ENCODE measurements at regions not wholly inside any gene's neighbourhood (a gene's known extent, or its start where the extent isn't known, plus 50 kb on each side); places are given as distances from the start of the nearest gene placed in this dataset.

DNA sequence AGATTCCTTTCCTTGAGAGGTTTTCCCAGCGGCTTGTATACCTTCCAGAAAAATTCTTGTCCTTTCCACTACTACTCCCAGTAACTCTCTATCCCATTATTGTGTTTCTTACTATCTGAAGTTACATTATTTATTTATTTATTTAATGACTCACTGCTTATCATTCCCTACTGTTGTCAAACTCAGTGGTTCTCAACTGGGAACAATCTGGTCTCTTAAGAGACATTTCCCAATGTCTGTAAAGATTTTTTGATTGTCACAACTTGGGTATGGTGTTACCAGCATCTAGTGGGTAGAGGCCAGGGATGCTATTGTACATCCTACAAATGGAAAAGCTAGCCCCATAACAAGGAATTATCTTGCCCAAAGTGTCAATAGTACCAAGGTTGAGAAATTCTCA is 771.5 kb upstream of the ADGRL2 start:
- no peak overlapping the region for H3K14ac ChIP-seq (ENCODE audit: insufficient read length)
- H3K18ac ChIP-seq (ENCODE audit: extremely low read depth, low read length) = no peak overlapping the region
- H2BK5ac ChIP-seq (ENCODE audit: low read depth, low read length) = no peak overlapping the region
- 93% methylated on average over 1 of the region's 1 CpG; no CpG with 5 or more reads in 1 of the 2 experiments for WGBS, 2 experiments (ENCODE audit: extremely low coverage in 1 of 2, insufficient coverage in 1 of 2, insufficient read length in 1 of 2, insufficient replicate concordance in 2 of 2, low coverage in 1 of 2, low lambda C conversion rate in 2 of 2, missing lambda C conversion rate in 1 of 2)
- H3K4me3 ChIP-seq (ENCODE audit: extremely low read depth in 1 of 4, insufficient read depth in 2 of 4, low read depth in 3 of 4, low read length in 4 of 4) = no peak overlapping the region
- no peak overlapping the region for H2BK15ac ChIP-seq (ENCODE audit: low read length)
- H3K23me2 ChIP-seq (ENCODE audit: low read depth, low read length) = no peaks in the 10 kb centered on the region
- no peak overlapping the region for H4K8ac ChIP-seq (ENCODE audit: extremely low read depth, insufficient read depth, low read length)
- no peak overlapping the region for H2AK5ac ChIP-seq (ENCODE audit: low read depth, low read length)
- FAIRE-seq (no peak), DNase-seq (ENCODE audit: low read depth in 1 of 2, low spot score in 2 of 2) (no peak)
- no peak overlapping the region for H2AFZ ChIP-seq (ENCODE audit: low read length)
- H3K27ac ChIP-seq (ENCODE audit: low read depth, low read length) = no peak overlapping the region
- H4K5ac ChIP-seq (ENCODE audit: insufficient read length, low read depth, low read length) = no peak overlapping the region
- no peaks in the 10 kb centered on the region for H3K27me3 ChIP-seq (replicated peaks in 1 of 4; ENCODE audit: control insufficient read depth in 3 of 4, extremely low read depth in 1 of 4, insufficient read depth in 3 of 4, low read length in 3 of 4)
- H2BK20ac ChIP-seq (ENCODE audit: low read length) = no peak overlapping the region
- H3K56ac ChIP-seq (replicated peaks; ENCODE audit: insufficient read length, low read depth, low read length) = no peak overlapping the region
- H3K4ac ChIP-seq (replicated peaks; ENCODE audit: insufficient read length, low read depth, low read length) = no peak overlapping the region
- H3K36me3 ChIP-seq (ENCODE audit: control insufficient read depth in 2 of 4, insufficient read depth in 4 of 4, low read length in 3 of 4) = no peaks in the 10 kb centered on the region
- H2BK12ac ChIP-seq (ENCODE audit: low read depth, low read length) = no peak overlapping the region
- no peaks in the 10 kb centered on the region for H3K4me1 ChIP-seq (replicated peaks in 1 of 4; ENCODE audit: control insufficient read depth in 3 of 4, insufficient read depth in 4 of 4, low read length in 3 of 4)
- no peak overlapping the region for H3K4me2 ChIP-seq (ENCODE audit: insufficient read depth in 1 of 2, low read depth in 2 of 2, low read length in 2 of 2)
- POLR2A ChIA-PET (ENCODE audit: partially characterized antibody) = no interaction called here
- H4K91ac ChIP-seq (replicated peaks; ENCODE audit: insufficient read length, low read length) = no peak overlapping the region
- H3K9ac ChIP-seq (replicated peaks in 1 of 4; ENCODE audit: extremely low read depth in 1 of 4, low read depth in 3 of 4, low read length in 3 of 4) = no peak overlapping the region
- CTCF ChIA-PET (ENCODE audit: partially characterized antibody) = no interaction called here
- no peaks in the 10 kb centered on the region for H3K79me1 ChIP-seq (ENCODE audit: low read depth, low read length)
- no peak overlapping the region for H2BK120ac ChIP-seq (replicated peaks; ENCODE audit: low read depth, low read length)
- H3K9me3 ChIP-seq (ENCODE audit: insufficient read depth in 2 of 2, low read depth in 1 of 2, low read length in 1 of 2) = no peaks in the 10 kb centered on the region
- no peak overlapping the region for H3K23ac ChIP-seq (ENCODE audit: insufficient read length)
- no peaks in the 10 kb centered on the region for H3K79me2 ChIP-seq (ENCODE audit: control insufficient read depth in 1 of 2, insufficient read depth in 2 of 2, low read length in 2 of 2)
- no peaks in the 10 kb centered on the region for H4K20me1 ChIP-seq (replicated peaks in 1 of 2; ENCODE audit: control insufficient read depth in 1 of 2, insufficient read depth in 2 of 2, low read length in 2 of 2)
- no peak for TF ChIP-seq SIRT6 (IDR thresholded peaks at IDR 0.05; ENCODE audit: low read length)
- TF ChIP-seq ZNF274 (IDR thresholded peaks at IDR 0.05; ENCODE audit: borderline replicate concordance, extremely low read depth, low read length) = no peak
- TF ChIP-seq TAF1 (IDR thresholded peaks at IDR 0.05; ENCODE audit: low read depth, low read length) = no peak
- TF ChIP-seq SIN3A (conservative IDR thresholded peaks at IDR 0.05 in 1 of 2, IDR thresholded peaks at IDR 0.05 in 1 of 2; ENCODE audit: low read depth in 1 of 2, low read length in 2 of 2) = no peak
- no peak for TF ChIP-seq POLR2AphosphoS5 (IDR thresholded peaks at IDR 0.05; ENCODE audit: low read depth, low read length)
- TF ChIP-seq SAP30 (IDR thresholded peaks at IDR 0.05; ENCODE audit: insufficient read depth, insufficient replicate concordance, low read length) = no peak
- no peak for TF ChIP-seq SRF (IDR thresholded peaks at IDR 0.05; ENCODE audit: low read depth, low read length)
- TF ChIP-seq, protein P1, sequence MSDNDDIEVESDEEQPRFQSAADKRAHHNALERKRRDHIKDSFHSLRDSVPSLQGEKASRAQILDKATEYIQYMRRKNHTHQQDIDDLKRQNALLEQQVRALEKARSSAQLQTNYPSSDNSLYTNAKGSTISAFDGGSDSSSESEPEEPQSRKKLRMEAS (IDR thresholded peaks at IDR 0.05) = no peak
- no peak for TF ChIP-seq RAD21 (IDR thresholded peaks at IDR 0.05 in 1 of 2, conservative IDR thresholded peaks at IDR 0.05 in 1 of 2; ENCODE audit: low read depth in 2 of 2, low read length in 2 of 2)
- no peak for TF ChIP-seq TAF7 (optimal IDR thresholded peaks at IDR 0.05; ENCODE audit: borderline replicate concordance, low read depth, low read length)
- TF ChIP-seq CHD2 (IDR thresholded peaks at IDR 0.05; ENCODE audit: low read length) = no peak
- TF ChIP-seq, protein P2, sequence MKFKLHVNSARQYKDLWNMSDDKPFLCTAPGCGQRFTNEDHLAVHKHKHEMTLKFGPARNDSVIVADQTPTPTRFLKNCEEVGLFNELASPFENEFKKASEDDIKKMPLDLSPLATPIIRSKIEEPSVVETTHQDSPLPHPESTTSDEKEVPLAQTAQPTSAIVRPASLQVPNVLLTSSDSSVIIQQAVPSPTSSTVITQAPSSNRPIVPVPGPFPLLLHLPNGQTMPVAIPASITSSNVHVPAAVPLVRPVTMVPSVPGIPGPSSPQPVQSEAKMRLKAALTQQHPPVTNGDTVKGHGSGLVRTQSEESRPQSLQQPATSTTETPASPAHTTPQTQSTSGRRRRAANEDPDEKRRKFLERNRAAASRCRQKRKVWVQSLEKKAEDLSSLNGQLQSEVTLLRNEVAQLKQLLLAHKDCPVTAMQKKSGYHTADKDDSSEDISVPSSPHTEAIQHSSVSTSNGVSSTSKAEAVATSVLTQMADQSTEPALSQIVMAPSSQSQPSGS (IDR thresholded peaks at IDR 0.05; ENCODE audit: low read length) = no peak
- TF ChIP-seq JUND (IDR thresholded peaks at IDR 0.05; ENCODE audit: low read length) = no peak

All from H1 (cell line).